HEK293 (cell line): ENCODE measurements at regions not wholly inside any gene's neighbourhood (a gene's known extent, or its start where the extent isn't known, plus 50 kb on each side); places are given as distances from the start of the nearest gene placed in this dataset.

Experiments
- CTCF ChIA-PET: fragments of 350-600 bp; formaldehyde crosslinking; extraction: SDS; loops from one replicate; lab custom pipeline; 2021; ENCODE audit warnings: antibody characterized with exemption; lab: Yijun Ruan, JAX
- POLR2A ChIA-PET: fragments of 300-600 bp; formaldehyde crosslinking; extraction: SDS; loops from one replicate; lab custom pipeline; 2020; ENCODE audit warnings: antibody characterized with exemption, inconsistent platforms; lab: Yijun Ruan, JAX
- H3K27ac ChIP-seq: fragments of 200-500 bp; sonication (Bioruptor generic); 2 replicates; pipeline ENCODE4 v1.5.1; 2014; ENCODE audit warnings: low read depth, low read length, control low read depth, inconsistent platforms; ENCODE audit errors: extremely low read depth
- H3K36me3 ChIP-seq, 2 experiments: fragments of 200-500 bp in 1 of 2; sonication (Bioruptor generic) in 1 of 2; 1 replicate in 1 of 2; 2 replicates in 1 of 2; pipeline ENCODE4 v1.5.1; 2014 to 2017; ENCODE audit warnings: inconsistent platforms in 2 of 2, low read length in 2 of 2; ENCODE audit not compliant: control insufficient read depth in 2 of 2, insufficient read depth in 1 of 2
- H3K4me1 ChIP-seq: fragments of 200-500 bp; sonication (Bioruptor generic); 2 replicates; pipeline ENCODE4 v1.5.1; 2014; ENCODE audit warnings: mild to moderate bottlenecking, low read length, inconsistent platforms; ENCODE audit not compliant: control insufficient read depth, insufficient read depth
- H3K4me3 ChIP-seq: 2 replicates; pipeline ENCODE4 v1.5.1; 2011; ENCODE audit warnings: low read depth, mild to moderate bottlenecking, control low read depth, low read length, moderate library complexity
- H3K9me3 ChIP-seq: fragments of 200-500 bp; sonication (Bioruptor generic); 2 replicates; pipeline ENCODE4 v1.5.1; 2014; ENCODE audit warnings: low read depth, low read length, inconsistent platforms; ENCODE audit not compliant: control insufficient read depth, insufficient read depth
- GLI2 ChIP-seq: fragments of 450-650 bp; formaldehyde crosslinking; IDR thresholded peaks from 2 replicates; pipeline ENCODE4; 2017; ENCODE audit warnings: missing biosample characterization, missing genetic modification characterization, low read depth, borderline replicate concordance
- GLI4 ChIP-seq: fragments of 450-650 bp; formaldehyde crosslinking; IDR thresholded peaks from 2 replicates; pipeline ENCODE4 v1.5.1; 2016; ENCODE audit warnings: missing biosample characterization, missing genetic modification characterization
- GLIS1 ChIP-seq: fragments of 450-650 bp; formaldehyde crosslinking; IDR thresholded peaks from 2 replicates; pipeline ENCODE4 v1.5.1; 2016; ENCODE audit warnings: missing biosample characterization, missing genetic modification characterization
- KLF9 ChIP-seq: fragments of 450-650 bp; formaldehyde crosslinking; IDR thresholded peaks from 2 replicates; pipeline ENCODE4 v1.5.1; 2016; ENCODE audit warnings: missing biosample characterization, missing genetic modification characterization, low read depth
- REST ChIP-seq: fragments of 450-650 bp; formaldehyde crosslinking; IDR thresholded peaks from 2 replicates; pipeline ENCODE4 v1.5.1; 2016; ENCODE audit warnings: missing biosample characterization, missing genetic modification characterization
- TRIM28 ChIP-seq: IDR thresholded peaks from 2 replicates; pipeline ENCODE4 v1.6.1; 2011; ENCODE audit warnings: low read length, control low read depth, borderline replicate concordance
- YY2 ChIP-seq: fragments of 450-650 bp; formaldehyde crosslinking; IDR thresholded peaks from 2 replicates; pipeline ENCODE4 v1.5.1; 2016; ENCODE audit warnings: missing biosample characterization, missing genetic modification characterization
- ZBTB10 ChIP-seq: fragments of 450-650 bp; formaldehyde crosslinking; IDR thresholded peaks from 2 replicates; pipeline ENCODE4 v1.5.1; 2016; ENCODE audit warnings: missing biosample characterization, missing genetic modification characterization
- ZBTB17 ChIP-seq: fragments of 450-650 bp; formaldehyde crosslinking; IDR thresholded peaks from 2 replicates; pipeline ENCODE4 v1.5.1; 2016; ENCODE audit warnings: missing biosample characterization, missing genetic modification characterization
- ZBTB48 ChIP-seq: fragments of 450-650 bp; formaldehyde crosslinking; IDR thresholded peaks from 2 replicates; pipeline ENCODE4 v1.5.1; 2016; ENCODE audit warnings: missing biosample characterization, missing genetic modification characterization
- ZEB2 ChIP-seq: fragments of 450-650 bp; formaldehyde crosslinking; IDR thresholded peaks from 2 replicates; pipeline ENCODE4 v1.5.1; 2016; ENCODE audit warnings: missing biosample characterization, missing genetic modification characterization
- ZNF169 ChIP-seq: fragments of 450-650 bp; formaldehyde crosslinking; IDR thresholded peaks from 2 replicates; pipeline ENCODE4 v1.5.1; 2016; ENCODE audit warnings: missing biosample characterization, missing genetic modification characterization
- ZNF239 ChIP-seq: fragments of 450-650 bp; formaldehyde crosslinking; IDR thresholded peaks from 2 replicates; pipeline ENCODE4 v1.5.1; 2016; ENCODE audit warnings: missing biosample characterization, missing genetic modification characterization
- ZNF311 ChIP-seq: fragments of 450-650 bp; formaldehyde crosslinking; IDR thresholded peaks from 2 replicates; pipeline ENCODE4 v1.5.1; 2017; ENCODE audit warnings: missing biosample characterization, missing genetic modification characterization, borderline replicate concordance
- ZNF341 ChIP-seq: fragments of 450-650 bp; formaldehyde crosslinking; IDR thresholded peaks from 2 replicates; pipeline ENCODE4; 2016; ENCODE audit warnings: low read depth, missing biosample characterization, missing genetic modification characterization
- ZNF366 ChIP-seq: fragments of 450-650 bp; formaldehyde crosslinking; conservative IDR thresholded peaks from 2 replicates; pipeline ENCODE4 v1.5.1; 2016; ENCODE audit warnings: missing biosample characterization, missing genetic modification characterization
- ZNF501 ChIP-seq: fragments of 450-650 bp; formaldehyde crosslinking; IDR thresholded peaks from 2 replicates; pipeline ENCODE4 v1.5.1; 2016; ENCODE audit warnings: missing biosample characterization, missing genetic modification characterization
- ZNF510 ChIP-seq: fragments of 450-650 bp; formaldehyde crosslinking; IDR thresholded peaks from 2 replicates; pipeline ENCODE4 v1.5.1; 2018; ENCODE audit warnings: mild to moderate bottlenecking, missing genetic modification characterization, missing biosample characterization; ENCODE audit not compliant: insufficient replicate concordance
- ZNF530 ChIP-seq: fragments of 450-650 bp; formaldehyde crosslinking; IDR thresholded peaks from 2 replicates; pipeline ENCODE4 v1.5.1; 2016; ENCODE audit warnings: low read depth, missing biosample characterization, missing genetic modification characterization
- ZNF626 ChIP-seq: fragments of 450-650 bp; sonication (Bioruptor Pico); formaldehyde crosslinking; IDR thresholded peaks from 2 replicates; pipeline ENCODE4 v1.5.1; 2018; ENCODE audit warnings: missing biosample characterization, missing genetic modification characterization, inconsistent platforms
- ZNF747 ChIP-seq: fragments of 450-650 bp; formaldehyde crosslinking; IDR thresholded peaks from 2 replicates; pipeline ENCODE4 v1.5.1; 2016; ENCODE audit warnings: missing biosample characterization, missing genetic modification characterization
- ZNF777 ChIP-seq: fragments of 450-650 bp; formaldehyde crosslinking; IDR thresholded peaks from 2 replicates; pipeline ENCODE4 v1.5.1; 2017; ENCODE audit warnings: missing biosample characterization, missing genetic modification characterization, borderline replicate concordance
- ZNF843 ChIP-seq: fragments of 450-650 bp; formaldehyde crosslinking; IDR thresholded peaks from 2 replicates; pipeline ENCODE4 v1.5.1; 2016; ENCODE audit warnings: missing biosample characterization, missing genetic modification characterization
- ZSCAN30 ChIP-seq: fragments of 450-650 bp; IDR thresholded peaks from 2 replicates; pipeline ENCODE4 v1.5.1; 2018; ENCODE audit warnings: missing biosample characterization, mild to moderate bottlenecking, missing genetic modification characterization, moderate library complexity
- ZSCAN5A ChIP-seq: fragments of 450-650 bp; formaldehyde crosslinking; IDR thresholded peaks from 2 replicates; pipeline ENCODE4 v1.5.1; 2016; ENCODE audit warnings: missing biosample characterization, missing genetic modification characterization

- TF ChIP-seq ZNF510 (no peak), ZNF501 (tag by site-specific recombination) (no peak), REST (tag by site-specific recombination) (no peak)
These were observed 97.2 kb downstream of the VPREB1 start (continued) for GRCh38 chr22:22341736-22342135.

- no peaks in the 10 kb centered on the region for H3K36me3 ChIP-seq
- no peak overlapping the region for H3K27ac ChIP-seq
- ChIA-PET CTCF (interaction anchor here (0.6 to 4.1 kb wide), 33 partner anchors 8 to 1043 kb away, joined by 3 to 45 read pairs (median 4); no protein-coding TSS in a partner anchor), POLR2A (interaction anchor here (0.7 kb wide), 1 partner anchor 12 kb away, joined by 3 read pairs; no protein-coding TSS in a partner anchor)
- H3K4me1 ChIP-seq = no peaks in the 10 kb centered on the region
- no peak overlapping the region for H3K4me3 ChIP-seq
- no peaks in the 10 kb centered on the region for H3K9me3 ChIP-seq
- TF ChIP-seq ZNF239 (tag by site-specific recombination) = no peak
- TF ChIP-seq ZNF626 (tag by site-specific recombination) = no peak
- no peak for TF ChIP-seq KLF9 (tag by site-specific recombination)
- no peak for TF ChIP-seq GLI2
- no peak for TF ChIP-seq TRIM28
- no peak for TF ChIP-seq ZSCAN5A (tag by site-specific recombination)
- TF ChIP-seq ZEB2 (tag by site-specific recombination) = peak; percentile 39; the same call in 1 of the 2 replicates
- TF ChIP-seq ZNF777 (tag by site-specific recombination) = no peak
- peak; percentile 94 for TF ChIP-seq ZBTB48
- no peak for TF ChIP-seq ZBTB10
- peak; percentile 46; the same call in 1 of the 2 replicates for TF ChIP-seq GLIS1
- peak; percentile 33; the same call in 1 of the 2 replicates for TF ChIP-seq ZBTB17 (tag by site-specific recombination)
- no peak for TF ChIP-seq GLI4
- TF ChIP-seq ZNF366 (tag by site-specific recombination) = no peak
- no peak for TF ChIP-seq ZNF169 (tag by site-specific recombination)
- no peak for TF ChIP-seq YY2 (tag by site-specific recombination)
- TF ChIP-seq ZNF311 (tag by site-specific recombination) = no peak
- no peak for TF ChIP-seq REST (tag by site-specific recombination)
- no peak for TF ChIP-seq ZNF843 (tag by site-specific recombination)
- no peak for TF ChIP-seq ZNF530
- no peak for TF ChIP-seq ZNF747
- no peak for TF ChIP-seq ZSCAN30 (tag by site-specific recombination)
- no peak for TF ChIP-seq ZNF341 (tag by site-specific recombination)
These were observed 98.4 kb downstream of the VPREB1 start for GRCh38 chr22:22342697-22343580.
